Erythroblast (primary cell): ENCODE measurements at regions not wholly inside any gene's neighbourhood (a gene's known extent, or its start where the extent isn't known, plus 50 kb on each side); places are given as distances from the start of the nearest gene placed in this dataset.

Experiments
- GATA1 ChIP-seq: IDR thresholded peaks from 2 replicates; pipeline ENCODE4 v1.6.1; 2011; ENCODE audit warnings: low read depth, mild to moderate bottlenecking, control low read depth, low read length, moderate library complexity
- POLR2A ChIP-seq: IDR thresholded peaks from 2 replicates; pipeline ENCODE4 v1.6.1; 2011; ENCODE audit warnings: mild to moderate bottlenecking, low read length

GRCh38 chr6:4703382-4703781 is 72.8 kb upstream of the CDYL start:
- TF ChIP-seq POLR2A (no peak), GATA1 (no peak)
